HepG2 (cell line): ENCODE measurements at regions not wholly inside any gene's neighbourhood (a gene's known extent, or its start where the extent isn't known, plus 50 kb on each side); places are given as distances from the start of the nearest gene placed in this dataset.

Experiments used
- ATAC-seq: fragments of 200-7000 bp; cut with Tn5 transposase; 3 replicates; pipeline ENCODE4 v1.9.1; 2020; ENCODE audit warnings: mild to moderate bottlenecking, moderate library complexity
- BruUV-seq: library from RNA; stranded (reverse); fragments of 400-500 nt; replicated peaks from 2 replicates; lab custom pipeline; 2021; lab: Mats Ljungman, UMichigan
- CTCF ChIA-PET: fragments of 300-600 bp; formaldehyde crosslinking; extraction: SDS; loops from one replicate; lab custom pipeline; 2021; ENCODE audit warnings: low total read pairs, inconsistent platforms, low intra/inter-chr PET ratio; lab: Yijun Ruan, JAX
- POLR2A ChIA-PET: fragments of 350-600 bp; sonication (Branson Sonifier 250); formaldehyde crosslinking; loops from one replicate; lab custom pipeline; 2020; ENCODE audit warnings: antibody characterized with exemption, inconsistent platforms; lab: Yijun Ruan, JAX
- DNase-seq: peaks from one replicate; pipeline ENCODE4 v3.0.0-alpha.2; 2015; ENCODE audit warnings: low spot score
- FAIRE-seq: peaks from 3 replicates; lab custom pipeline; 2011; peaks lifted over from hg19 to GRCh38; lab: Jason Lieb, UNC
- H2AFZ ChIP-seq: one replicate; pipeline ENCODE4 v1.6.1; 2011; ENCODE audit warnings: low read length, inconsistent platforms
- H3K27ac ChIP-seq: fragments of 300-600 bp; 3 replicates; pipeline ENCODE4 v1.8.0; 2011; ENCODE audit warnings: mixed run types, mild to moderate bottlenecking, mixed read lengths, low read length, inconsistent platforms; ENCODE audit not compliant: insufficient read depth; ENCODE audit errors: extremely low read length
- H3K27me3 ChIP-seq, 2 experiments: fragments of 200-600 bp in 1 of 2; 2 replicates in 1 of 2; 3 replicates in 1 of 2; pipeline versions ENCODE4 v1.6.0 to v1.8.0; 2011; ENCODE audit warnings: low read length in 2 of 2, mild to moderate bottlenecking in 2 of 2, moderate library complexity in 2 of 2, inconsistent platforms in 1 of 2; ENCODE audit not compliant: insufficient read depth in 2 of 2, control insufficient read depth in 1 of 2
- H3K36me3 ChIP-seq, 2 experiments: fragments of 200-600 bp in 1 of 2; replicated peaks in 1 of 2; 2 replicates in 1 of 2; 3 replicates in 1 of 2; pipeline versions ENCODE4 v1.5.1 to v1.8.0; 2011; ENCODE audit warnings: low read length in 2 of 2, inconsistent platforms in 1 of 2; ENCODE audit not compliant: insufficient read depth in 2 of 2, control insufficient read depth in 1 of 2
- H3K4me1 ChIP-seq: 2 replicates; pipeline ENCODE4 v1.5.1; 2012; ENCODE audit warnings: low read length, inconsistent platforms; ENCODE audit not compliant: insufficient read depth
- H3K4me2 ChIP-seq: 2 replicates; pipeline ENCODE4 v1.6.0; 2011; ENCODE audit warnings: low read depth, low read length, inconsistent platforms
- H3K4me3 ChIP-seq, 3 experiments: fragments of 200-600 bp in 1 of 3; sonication (generic), shearing (Covaris generic) in 1 of 3; replicated peaks in 1 of 3; 2 replicates each; pipeline ENCODE4 v1.5.1; 2011 to 2016; ENCODE audit warnings: low read length in 3 of 3, inconsistent platforms in 2 of 3, low read depth in 2 of 3, mild to moderate bottlenecking in 2 of 3, control low read depth in 1 of 3, mixed read lengths in 1 of 3; ENCODE audit not compliant: insufficient read depth in 1 of 3
- H3K79me2 ChIP-seq: one replicate; pipeline ENCODE4 v1.6.1; 2011; ENCODE audit warnings: low read length, inconsistent platforms; ENCODE audit not compliant: insufficient read depth
- H3K9ac ChIP-seq: 2 replicates; pipeline ENCODE4 v1.6.0; 2011; ENCODE audit warnings: mild to moderate bottlenecking, low read depth, low read length, inconsistent platforms; ENCODE audit not compliant: insufficient read depth
- H3K9me3 ChIP-seq: 2 replicates; pipeline ENCODE4 v1.5.1; 2012; ENCODE audit warnings: mild to moderate bottlenecking, low read length
- H4K20me1 ChIP-seq: 2 replicates; pipeline ENCODE4 v1.6.0; 2011; ENCODE audit warnings: inconsistent platforms, mild to moderate bottlenecking, low read length, moderate library complexity; ENCODE audit not compliant: insufficient read depth
- DMTF1 ChIP-seq: sonication (generic); formaldehyde crosslinking; IDR thresholded peaks from 2 replicates; pipeline ENCODE4 v1.4.0; 2020; ENCODE audit warnings: mild to moderate bottlenecking, missing genetic modification reagents
- E2F1 ChIP-seq: sonication (generic); formaldehyde crosslinking; IDR thresholded peaks from 2 replicates; pipeline ENCODE4 v1.5.0; 2020; ENCODE audit warnings: missing genetic modification reagents
- MYC ChIP-seq: sonication (generic); formaldehyde crosslinking; IDR thresholded peaks from 2 replicates; pipeline ENCODE4 v1.9.0; 2021; ENCODE audit warnings: missing genetic modification reagents, borderline replicate concordance
- THYN1 ChIP-seq: sonication (generic); formaldehyde crosslinking; IDR thresholded peaks from 2 replicates; pipeline ENCODE4 v1.8.1; 2023; ENCODE audit warnings: low read depth, mild to moderate bottlenecking, moderate library complexity, missing genetic modification reagents, borderline replicate concordance
- ZNF136 ChIP-seq: sonication (generic); formaldehyde crosslinking; IDR thresholded peaks from 2 replicates; pipeline ENCODE4 v1.8.1; 2022; ENCODE audit warnings: low read depth, mild to moderate bottlenecking, moderate library complexity, missing genetic modification reagents
- ZNF17 ChIP-seq: sonication (generic); formaldehyde crosslinking; IDR thresholded peaks from 2 replicates; pipeline ENCODE4 v1.5.0; 2020; ENCODE audit warnings: mild to moderate bottlenecking, missing genetic modification reagents
- ZNF883 ChIP-seq: sonication (generic); formaldehyde crosslinking; IDR thresholded peaks from 2 replicates; pipeline ENCODE4 v1.5.1; 2020; ENCODE audit warnings: mild to moderate bottlenecking, missing genetic modification reagents; ENCODE audit errors: not compliant biosample characterization
- ZSCAN30 ChIP-seq: sonication (generic); formaldehyde crosslinking; IDR thresholded peaks from 2 replicates; pipeline ENCODE4 v1.5.0; 2020; ENCODE audit warnings: mild to moderate bottlenecking, missing genetic modification reagents
- WGBS: methylation state at CpG from one replicate; pipeline ENCODE4 v1.1.6; 2017; ENCODE audit warnings: low lambda C conversion rate; 5-methylcytosine and 5-hydroxymethylcytosine counted together
- in situ Hi-C: cut with HindIII; loops from 2 replicates; pipeline ENCODE4 v1.10.0; 2017; ENCODE audit warnings: low pct_unique_long_range_greater_than_20kb; ENCODE audit not compliant: extremely low pct_ligation_motif_present
- intact Hi-C: fragments of 100-400 bp; cut with micrococcal nuclease; formaldehyde crosslinking; loops from one replicate; pipeline ENCODE4 v1.10.0; 2022; ENCODE audit not compliant: unreplicated experiment

- Histone ChIP-seq H2AFZ (no peak overlapping the region), H3K27me3 (no peaks in the 10 kb centered on the region), H4K20me1 (no peaks in the 10 kb centered on the region), H3K4me2 (no peak overlapping the region), H3K9ac (no peak overlapping the region), H3K9me3 (no peaks in the 10 kb centered on the region), H3K4me3 (no peak overlapping the region), H3K4me1 (no peaks in the 10 kb centered on the region), H3K36me3 (no peaks in the 10 kb centered on the region), H3K79me2 (no peaks in the 10 kb centered on the region), H3K27ac (no peak overlapping the region)
- no peak for TF ChIP-seq THYN1 (CRISPR knock-in tag)
- no peak for TF ChIP-seq ZNF17
- in situ Hi-C loops (no loop called here), intact Hi-C loops (no loop called here)
- 0% methylated on average over 2 of the region's 2 CpGs for WGBS
- DNase-seq (no peak), ATAC-seq (no peak), FAIRE-seq (no peak)
- ChIA-PET CTCF (no interaction called here), POLR2A (no interaction called here)
- BruUV-seq, result no TSS peak
Observed at GRCh38 chr5:87503004-87503403, 90.3 kb upstream of the CCNH start.

- intact Hi-C loops, result no loop called here
- Histone ChIP-seq H3K27ac (no peak overlapping the region), H3K9ac (no peak overlapping the region), H3K27me3 (no peaks in the 10 kb centered on the region), H3K9me3 (peaks cover 15% of the 10 kb centered on the region), H3K4me2 (no peak overlapping the region), H2AFZ (no peak overlapping the region), H3K36me3 (no peaks in the 10 kb centered on the region), H3K4me3 (no peak overlapping the region), H3K79me2 (no peaks in the 10 kb centered on the region), H3K4me1 (no peaks in the 10 kb centered on the region), H4K20me1 (no peaks in the 10 kb centered on the region)
- CTCF ChIA-PET, result no interaction called here
- in situ Hi-C loops, result no loop called here
- no peak; the same call in 2 of the 3 replicates for ATAC-seq
- no peak for DNase-seq
- POLR2A ChIA-PET, result no interaction called here
- no TSS peak for BruUV-seq
- FAIRE-seq, result no peak
- no peak for TF ChIP-seq E2F1 (CRISPR knock-in tag)
- no peak for TF ChIP-seq ZNF883
- no peak for TF ChIP-seq ZSCAN30 (CRISPR knock-in tag)
- TF ChIP-seq DMTF1, result no peak
- no peak for TF ChIP-seq ZNF136 (CRISPR knock-in tag)
- no peak for TF ChIP-seq MYC
- 32% methylated on average over 12 of the region's 21 CpGs for WGBS
Observed at GRCh38 chr5:87499478-87500410, 87.0 kb upstream of the CCNH start.
